SK-N-SH treated with all-trans-retinoic acid at 6 μM for 48 hours (cell line): ENCODE measurements at regions not wholly inside any gene's neighbourhood (a gene's known extent, or its start where the extent isn't known, plus 50 kb on each side); places are given as distances from the start of the nearest gene placed in this dataset.

Source experiments
- ATAC-seq: fragments of 200-7000 bp; cut with Tn5 transposase; 3 replicates; pipeline ENCODE4 v1.9.1; 2020; ENCODE audit warnings: mild to moderate bottlenecking, moderate library complexity
- ARNTL ChIP-seq: fragments of 450-650 bp; formaldehyde crosslinking; IDR thresholded peaks from 2 replicates; pipeline ENCODE4 v1.5.0; 2020; ENCODE audit warnings: low read depth, mild to moderate bottlenecking, moderate library complexity, borderline replicate concordance
- BACH2 ChIP-seq: fragments of 250-450 bp; sonication (Bioruptor Pico); IDR thresholded peaks from 2 replicates; pipeline ENCODE4 v1.9.0; 2021; ENCODE audit warnings: mild to moderate bottlenecking, borderline replicate concordance
- CSDC2 ChIP-seq: fragments of 250-450 bp; sonication (Bioruptor Pico); IDR thresholded peaks from 2 replicates; pipeline ENCODE4 v1.5.0; 2020; ENCODE audit warnings: mild to moderate bottlenecking, moderate library complexity
- GLIS3 ChIP-seq: fragments of 250-450 bp; sonication (Bioruptor Pico); IDR thresholded peaks from 2 replicates; pipeline ENCODE4 v1.5.0; 2020; ENCODE audit warnings: mild to moderate bottlenecking, moderate library complexity
- ISL1 ChIP-seq: fragments of 250-450 bp; sonication (Bioruptor Pico); IDR thresholded peaks from 2 replicates; pipeline ENCODE4 v2.1.2; 2022; ENCODE audit warnings: mild to moderate bottlenecking, moderate library complexity
- PPARA ChIP-seq: fragments of 250-450 bp; sonication (Bioruptor Pico); IDR thresholded peaks from 2 replicates; pipeline ENCODE4 v1.5.0; 2020; ENCODE audit warnings: mild to moderate bottlenecking, borderline replicate concordance
- RARB ChIP-seq: fragments of 250-450 bp; sonication (Bioruptor Pico); IDR thresholded peaks from 2 replicates; pipeline ENCODE4 v1.8.0; 2021; ENCODE audit warnings: mild to moderate bottlenecking, moderate library complexity
- TOX ChIP-seq: fragments of 250-450 bp; sonication (Bioruptor Pico); IDR thresholded peaks from 2 replicates; pipeline ENCODE4 v1.8.0; 2021; ENCODE audit warnings: mild to moderate bottlenecking, moderate library complexity, borderline replicate concordance
- ZC3H10 ChIP-seq: fragments of 250-450 bp; sonication (Bioruptor Pico); IDR thresholded peaks from 2 replicates; pipeline ENCODE4 v1.5.1; 2021; ENCODE audit warnings: mild to moderate bottlenecking, moderate library complexity
- ZFP3 ChIP-seq: fragments of 250-450 bp; sonication (Bioruptor Pico); IDR thresholded peaks from 2 replicates; pipeline ENCODE4 v1.5.0; 2020; ENCODE audit warnings: mild to moderate bottlenecking, moderate library complexity
- ZFP30 ChIP-seq: fragments of 450-650 bp; formaldehyde crosslinking; IDR thresholded peaks from 2 replicates; pipeline ENCODE4 v1.5.0; 2022; ENCODE audit warnings: mild to moderate bottlenecking, moderate library complexity
- ZNF8 ChIP-seq: fragments of 450-650 bp; formaldehyde crosslinking; IDR thresholded peaks from 2 replicates; pipeline ENCODE4 v1.5.0; 2020; ENCODE audit warnings: mild to moderate bottlenecking, moderate library complexity
- TF ChIP-seq, protein P1 (sequence below): fragments of 250-450 bp; sonication (Bioruptor Pico); IDR thresholded peaks from 2 replicates; pipeline ENCODE4 v1.8.0; 2021; ENCODE audit warnings: low read depth, mild to moderate bottlenecking, moderate library complexity, borderline replicate concordance
- TF ChIP-seq, protein P2 (sequence below): fragments of 250-450 bp; sonication (Bioruptor Pico); IDR thresholded peaks from 2 replicates; pipeline ENCODE4 v1.5.0; 2020; ENCODE audit warnings: mild to moderate bottlenecking, moderate library complexity

- ATAC-seq, result no peak
- TF ChIP-seq GLIS3 (CRISPR knock-in tag), result no peak
- no peak for TF ChIP-seq ISL1
- no peak for TF ChIP-seq RARB (CRISPR knock-in tag)
- TF ChIP-seq, protein P1, sequence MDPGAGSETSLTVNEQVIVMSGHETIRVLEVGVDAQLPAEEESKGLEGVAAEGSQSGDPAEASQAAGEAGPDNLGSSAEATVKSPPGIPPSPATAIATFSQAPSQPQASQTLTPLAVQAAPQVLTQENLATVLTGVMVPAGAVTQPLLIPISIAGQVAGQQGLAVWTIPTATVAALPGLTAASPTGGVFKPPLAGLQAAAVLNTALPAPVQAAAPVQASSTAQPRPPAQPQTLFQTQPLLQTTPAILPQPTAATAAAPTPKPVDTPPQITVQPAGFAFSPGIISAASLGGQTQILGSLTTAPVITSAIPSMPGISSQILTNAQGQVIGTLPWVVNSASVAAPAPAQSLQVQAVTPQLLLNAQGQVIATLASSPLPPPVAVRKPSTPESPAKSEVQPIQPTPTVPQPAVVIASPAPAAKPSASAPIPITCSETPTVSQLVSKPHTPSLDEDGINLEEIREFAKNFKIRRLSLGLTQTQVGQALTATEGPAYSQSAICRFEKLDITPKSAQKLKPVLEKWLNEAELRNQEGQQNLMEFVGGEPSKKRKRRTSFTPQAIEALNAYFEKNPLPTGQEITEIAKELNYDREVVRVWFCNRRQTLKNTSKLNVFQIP (CRISPR knock-in tag), result no peak
- TF ChIP-seq ZNF8 (CRISPR knock-in tag), result no peak
- no peak for TF ChIP-seq TOX (CRISPR knock-in tag)
Observed at GRCh38 chr1:98550076-98550475, 111.4 kb upstream of the SNX7 start.

GRCh38 chr1:98546319-98546718 lies 115.2 kb upstream of the SNX7 start:
- ATAC-seq, result no peak
- no peak for TF ChIP-seq CSDC2 (CRISPR knock-in tag)
- TF ChIP-seq, protein P2, sequence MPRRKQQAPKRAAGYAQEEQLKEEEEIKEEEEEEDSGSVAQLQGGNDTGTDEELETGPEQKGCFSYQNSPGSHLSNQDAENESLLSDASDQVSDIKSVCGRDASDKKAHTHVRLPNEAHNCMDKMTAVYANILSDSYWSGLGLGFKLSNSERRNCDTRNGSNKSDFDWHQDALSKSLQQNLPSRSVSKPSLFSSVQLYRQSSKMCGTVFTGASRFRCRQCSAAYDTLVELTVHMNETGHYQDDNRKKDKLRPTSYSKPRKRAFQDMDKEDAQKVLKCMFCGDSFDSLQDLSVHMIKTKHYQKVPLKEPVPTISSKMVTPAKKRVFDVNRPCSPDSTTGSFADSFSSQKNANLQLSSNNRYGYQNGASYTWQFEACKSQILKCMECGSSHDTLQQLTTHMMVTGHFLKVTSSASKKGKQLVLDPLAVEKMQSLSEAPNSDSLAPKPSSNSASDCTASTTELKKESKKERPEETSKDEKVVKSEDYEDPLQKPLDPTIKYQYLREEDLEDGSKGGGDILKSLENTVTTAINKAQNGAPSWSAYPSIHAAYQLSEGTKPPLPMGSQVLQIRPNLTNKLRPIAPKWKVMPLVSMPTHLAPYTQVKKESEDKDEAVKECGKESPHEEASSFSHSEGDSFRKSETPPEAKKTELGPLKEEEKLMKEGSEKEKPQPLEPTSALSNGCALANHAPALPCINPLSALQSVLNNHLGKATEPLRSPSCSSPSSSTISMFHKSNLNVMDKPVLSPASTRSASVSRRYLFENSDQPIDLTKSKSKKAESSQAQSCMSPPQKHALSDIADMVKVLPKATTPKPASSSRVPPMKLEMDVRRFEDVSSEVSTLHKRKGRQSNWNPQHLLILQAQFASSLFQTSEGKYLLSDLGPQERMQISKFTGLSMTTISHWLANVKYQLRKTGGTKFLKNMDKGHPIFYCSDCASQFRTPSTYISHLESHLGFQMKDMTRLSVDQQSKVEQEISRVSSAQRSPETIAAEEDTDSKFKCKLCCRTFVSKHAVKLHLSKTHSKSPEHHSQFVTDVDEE, result no peak
- no peak for TF ChIP-seq BACH2
- TF ChIP-seq ZFP30 (CRISPR knock-in tag), result no peak
- TF ChIP-seq ISL1, result no peak
- TF ChIP-seq, all 23 proteins: peak for 0

GRCh38 chr1:98538106-98538505 lies 123.4 kb upstream of the SNX7 start:
- no peak for ATAC-seq
- no peak for TF ChIP-seq GLIS3 (CRISPR knock-in tag)
- no peak for TF ChIP-seq BACH2
- TF ChIP-seq ISL1, result no peak
- no peak for TF ChIP-seq PPARA
- TF ChIP-seq ZFP3 (CRISPR knock-in tag), result no peak
- TF ChIP-seq, protein P2, result no peak
- no peak for TF ChIP-seq ARNTL
- TF ChIP-seq, protein P1 (CRISPR knock-in tag), result no peak
- TF ChIP-seq CSDC2 (CRISPR knock-in tag), result no peak
- no peak for TF ChIP-seq ZC3H10 (CRISPR knock-in tag)

DNA sequence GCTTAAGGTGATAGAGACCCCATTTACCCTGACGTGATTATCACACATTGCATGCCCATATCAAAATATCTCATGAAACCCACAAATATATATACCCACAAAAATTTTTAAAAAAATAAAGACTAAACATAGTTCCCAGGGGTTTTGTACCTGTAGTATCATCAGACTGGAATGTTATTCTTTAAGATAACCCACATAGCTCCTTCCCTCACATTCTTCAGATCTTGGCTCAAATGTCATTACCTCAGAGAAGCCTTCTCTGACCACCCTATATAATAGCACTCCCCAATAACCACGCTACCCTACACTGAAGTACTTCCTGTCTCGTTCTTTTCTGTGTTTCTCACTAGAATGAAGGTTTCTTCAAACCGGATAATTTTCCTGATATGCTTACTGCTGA lies 138.3 kb upstream of the SNX7 start:
- TF ChIP-seq ZC3H10 (CRISPR knock-in tag) (no peak), CSDC2 (CRISPR knock-in tag) (no peak), ZFP3 (CRISPR knock-in tag) (no peak), BACH2 (no peak), PPARA (no peak)
- TF ChIP-seq, protein P2, result no peak
- ATAC-seq, result no peak
